ENCODE measurements at regions not wholly inside any gene's neighbourhood (a gene's known extent, or its start where the extent isn't known, plus 50 kb on each side); places are given as distances from the start of the nearest gene placed in this dataset.

DNA sequence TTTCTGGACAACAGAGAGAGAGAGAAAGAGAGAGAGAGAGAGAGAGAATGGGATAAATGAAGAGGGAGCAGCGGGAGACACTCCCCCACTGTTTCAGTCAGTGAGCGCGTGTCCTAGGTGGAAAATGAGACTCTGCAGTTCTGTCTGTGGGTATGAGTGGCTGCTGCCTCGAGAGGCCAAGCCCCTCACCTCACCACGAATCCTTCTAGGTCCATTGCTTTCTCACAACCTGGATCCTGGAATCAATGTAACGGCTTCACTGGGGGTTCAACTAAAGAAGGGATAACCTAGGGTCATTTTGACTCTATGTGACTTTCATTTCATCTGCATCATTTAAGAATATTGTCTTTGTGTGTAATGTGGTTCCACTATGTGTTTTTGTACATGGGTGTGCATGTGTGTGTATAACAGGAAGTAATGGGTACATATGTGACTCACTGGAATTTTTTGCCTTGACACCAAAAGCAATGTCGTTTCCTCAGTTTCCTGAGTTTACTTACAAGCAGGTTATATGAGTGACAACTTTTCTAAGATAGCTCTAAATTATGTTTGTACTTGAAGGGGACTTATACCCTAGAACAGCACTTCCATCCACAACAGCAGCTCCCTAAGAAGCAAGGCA is 221.4 kb upstream of the TRIB2 start:
- ChIA-PET POLR2A (no interaction called here), CTCF (no interaction called here)
- dilution Hi-C loops (cut with MboI; ENCODE audit: extremely low pct_ligation_motif_present, low sequenced_read_pairs) = no loop called here
- Histone ChIP-seq H3K4me3 (replicated peaks in 1 of 3; ENCODE audit: insufficient read depth in 1 of 3, low read depth in 1 of 3, low read length in 3 of 3) (no peak overlapping the region), H2AFZ (ENCODE audit: low read depth, low read length) (no peak overlapping the region), H3K9me3 (replicated peaks; ENCODE audit: control insufficient read depth, insufficient read depth, low read length) (no peaks in the 10 kb centered on the region), H4K20me1 (replicated peaks; ENCODE audit: control insufficient read depth, extremely low read depth, insufficient read depth, low read length) (no peaks in the 10 kb centered on the region), H3K36me3 (ENCODE audit: control insufficient read depth in 2 of 2, extremely low read depth in 1 of 2, insufficient read depth in 2 of 2, low read length in 2 of 2) (no peaks in the 10 kb centered on the region), H3K79me2 (ENCODE audit: control insufficient read depth, insufficient read depth, low read length) (no peaks in the 10 kb centered on the region), H3K27ac (ENCODE audit: insufficient read depth, low read depth, low read length) (no peak overlapping the region), H3K4me1 (ENCODE audit: control insufficient read depth, extremely low read depth, insufficient read depth, low read length) (no peaks in the 10 kb centered on the region), H3K4me2 (ENCODE audit: insufficient read depth, low read length) (no peak overlapping the region), H3K27me3 (ENCODE audit: control insufficient read depth in 2 of 2, insufficient read depth in 2 of 2, low read length in 2 of 2) (no peaks in the 10 kb centered on the region), H3K9me1 (replicated peaks; ENCODE audit: control insufficient read depth, extremely low read depth, insufficient read depth, low read length) (no peaks in the 10 kb centered on the region), H3K9ac (replicated peaks; ENCODE audit: extremely low read depth, insufficient read depth, low read length) (no peak overlapping the region)
- BruUV-seq (replicated peaks) = no TSS peak
- FAIRE-seq = no peak
- intact Hi-C loops (cut with micrococcal nuclease) = no loop called here
- DNase-seq (ENCODE audit: low read depth, low spot score) = no peak
- TF ChIP-seq FOS (IDR thresholded peaks at IDR 0.05; ENCODE audit: borderline replicate concordance, insufficient read depth, low read length) = no peak
- no peak for TF ChIP-seq GATA2 (IDR thresholded peaks at IDR 0.05; ENCODE audit: insufficient read depth, insufficient read length, low read depth, low read length)
- no peak for TF ChIP-seq POLR2A (IDR thresholded peaks at IDR 0.05; ENCODE audit: low read depth, low read length)
- TF ChIP-seq, protein P1, sequence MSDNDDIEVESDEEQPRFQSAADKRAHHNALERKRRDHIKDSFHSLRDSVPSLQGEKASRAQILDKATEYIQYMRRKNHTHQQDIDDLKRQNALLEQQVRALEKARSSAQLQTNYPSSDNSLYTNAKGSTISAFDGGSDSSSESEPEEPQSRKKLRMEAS (IDR thresholded peaks at IDR 0.05; ENCODE audit: insufficient read depth, insufficient read length) = no peak
- no peak for TF ChIP-seq JUN (IDR thresholded peaks at IDR 0.05; ENCODE audit: borderline replicate concordance, insufficient read depth, insufficient read length, low read depth)
- TF ChIP-seq POLR2AphosphoS5 (IDR thresholded peaks at IDR 0.05; ENCODE audit: insufficient read depth, low read depth, low read length) = no peak
- no peak for TF ChIP-seq EZH2 (IDR thresholded peaks at IDR 0.05; ENCODE audit: borderline replicate concordance, low read depth, low read length, severe bottlenecking)
- TF ChIP-seq MYC (IDR thresholded peaks at IDR 0.05; ENCODE audit: low read depth, low read length) = no peak
- TF ChIP-seq, protein P2, sequence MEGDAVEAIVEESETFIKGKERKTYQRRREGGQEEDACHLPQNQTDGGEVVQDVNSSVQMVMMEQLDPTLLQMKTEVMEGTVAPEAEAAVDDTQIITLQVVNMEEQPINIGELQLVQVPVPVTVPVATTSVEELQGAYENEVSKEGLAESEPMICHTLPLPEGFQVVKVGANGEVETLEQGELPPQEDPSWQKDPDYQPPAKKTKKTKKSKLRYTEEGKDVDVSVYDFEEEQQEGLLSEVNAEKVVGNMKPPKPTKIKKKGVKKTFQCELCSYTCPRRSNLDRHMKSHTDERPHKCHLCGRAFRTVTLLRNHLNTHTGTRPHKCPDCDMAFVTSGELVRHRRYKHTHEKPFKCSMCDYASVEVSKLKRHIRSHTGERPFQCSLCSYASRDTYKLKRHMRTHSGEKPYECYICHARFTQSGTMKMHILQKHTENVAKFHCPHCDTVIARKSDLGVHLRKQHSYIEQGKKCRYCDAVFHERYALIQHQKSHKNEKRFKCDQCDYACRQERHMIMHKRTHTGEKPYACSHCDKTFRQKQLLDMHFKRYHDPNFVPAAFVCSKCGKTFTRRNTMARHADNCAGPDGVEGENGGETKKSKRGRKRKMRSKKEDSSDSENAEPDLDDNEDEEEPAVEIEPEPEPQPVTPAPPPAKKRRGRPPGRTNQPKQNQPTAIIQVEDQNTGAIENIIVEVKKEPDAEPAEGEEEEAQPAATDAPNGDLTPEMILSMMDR (IDR thresholded peaks at IDR 0.05; ENCODE audit: extremely low read depth in 1 of 2, insufficient read depth in 1 of 2, low read depth in 1 of 2, low read length in 2 of 2) = no peak

Data from endothelial cell of umbilical vein (primary cell).